UCSD-AML1 (cell line): ENCODE measurements at regions not wholly inside any gene's neighbourhood (a gene's known extent, or its start where the extent isn't known, plus 50 kb on each side); places are given as distances from the start of the nearest gene placed in this dataset.
"Not testable (repeated sequence)": the region's sequence is repeated elsewhere in the genome, so short reads cannot be mapped to it uniquely, and the experiment has no call there.

Experiments
- DNase-seq: peaks from one replicate; lab custom pipeline; 2025; ENCODE audit not compliant: unreplicated experiment; lab: John Stamatoyannopoulos, UW

- DNase-seq = no peak
Observed at GRCh38 chr4:1531683-1532548, 125.7 kb upstream of the NKX1-1 start.

- DNase-seq = no peak
Observed at GRCh38 chr4:1530356-1530755, 124.1 kb upstream of the NKX1-1 start.

GRCh38 chr4:1524761-1525160 lies 118.5 kb upstream of the NKX1-1 start:
- DNase-seq = no peak

GRCh38 chr4:1523907-1524636 lies 117.8 kb upstream of the NKX1-1 start:
- no peak for DNase-seq

- no peak for DNase-seq
Observed at GRCh38 chr4:1523506-1523905, 117.3 kb upstream of the NKX1-1 start.

- DNase-seq = no peak
Observed at GRCh38 chr4:1523033-1523432, 116.8 kb upstream of the NKX1-1 start.

GRCh38 chr4:1522606-1523005 lies 116.4 kb upstream of the NKX1-1 start:
- no peak for DNase-seq

- DNase-seq = no peak
Observed at GRCh38 chr4:1521821-1522361, 115.6 kb upstream of the NKX1-1 start.

GRCh38 chr4:1520795-1521576 lies 114.7 kb upstream of the NKX1-1 start:
- not testable (repeated sequence) for DNase-seq

- no peak for DNase-seq
Observed at GRCh38 chr4:1519787-1520661, 113.8 kb upstream of the NKX1-1 start.

- DNase-seq = no peak
Observed at GRCh38 chr4:1518997-1519700, 112.9 kb upstream of the NKX1-1 start.

- no peak for DNase-seq
Observed at GRCh38 chr4:1517592-1518411, 111.6 kb upstream of the NKX1-1 start.

- DNase-seq = no peak
Observed at GRCh38 chr4:1516881-1517480, 110.7 kb upstream of the NKX1-1 start.

- no peak for DNase-seq
Observed at GRCh38 chr4:1516261-1516660, 110.0 kb upstream of the NKX1-1 start.

- no peak for DNase-seq
Observed at GRCh38 chr4:1515763-1516162, 109.5 kb upstream of the NKX1-1 start.

- DNase-seq = no peak
Observed at GRCh38 chr4:1515156-1515555, 108.9 kb upstream of the NKX1-1 start.

- no peak for DNase-seq
Observed at GRCh38 chr4:1514612-1515011, 108.4 kb upstream of the NKX1-1 start.

GRCh38 chr4:1513936-1514483 lies 107.8 kb upstream of the NKX1-1 start:
- DNase-seq = no peak
